ENCODE measurements at regions not wholly inside any gene's neighbourhood (a gene's known extent, or its start where the extent isn't known, plus 50 kb on each side); places are given as distances from the start of the nearest gene placed in this dataset.
"Not testable (repeated sequence)": the region's sequence is repeated elsewhere in the genome, so short reads cannot be mapped to it uniquely, and the experiment has no call there.

DNA sequence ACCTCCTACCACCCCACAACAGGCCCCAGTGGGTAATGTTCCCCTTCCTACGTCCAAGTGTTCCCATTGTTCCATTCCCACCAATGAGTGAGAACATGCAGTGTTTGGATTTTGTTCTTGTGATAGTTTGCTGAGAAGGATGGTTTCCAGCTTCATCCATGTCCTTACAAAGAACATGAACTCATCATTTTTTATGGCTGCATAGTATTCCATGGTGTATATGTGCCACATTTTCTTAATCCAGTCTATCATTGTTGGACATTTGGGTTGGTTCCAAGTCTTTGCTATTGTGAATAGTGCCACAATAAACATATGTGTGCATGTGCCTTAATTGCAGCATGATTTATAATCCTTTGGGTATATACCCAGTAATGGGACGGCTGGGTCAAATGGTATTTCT, 81.6 kb downstream of the P2RY10 start:
- H3K27me3 Mint-ChIP-seq, H3K27ac Mint-ChIP-seq, ATAC-seq, H3K36me3 Mint-ChIP-seq, H3K4me3 Mint-ChIP-seq, H3K9me3 Mint-ChIP-seq, H3K4me1 Mint-ChIP-seq: not testable (repeated sequence)

DNA sequence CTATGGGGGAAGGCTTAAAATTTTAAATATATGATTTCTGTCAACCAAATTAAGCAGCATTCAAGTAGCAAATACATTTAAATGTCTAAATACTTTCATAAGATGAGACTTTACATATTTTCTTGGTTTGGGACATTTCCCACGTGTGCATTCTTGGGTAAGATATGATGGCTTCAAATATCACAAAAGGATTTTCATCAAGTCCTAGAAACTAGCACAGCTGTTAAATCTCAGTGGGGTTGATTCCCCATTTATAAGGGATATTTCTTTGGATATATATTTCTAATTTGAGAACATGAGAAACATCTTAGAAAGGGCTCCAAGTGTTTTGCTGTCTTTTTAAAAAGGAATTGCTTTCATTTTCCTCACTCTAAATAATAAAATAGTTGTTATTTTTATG, 90.2 kb downstream of the P2RY10 start:
- Mint-ChIP-seq H3K4me3 (no peak overlapping the region), H3K27ac (no peak overlapping the region), H3K4me1 (peaks cover 15% of the 10 kb centered on the region), H3K9me3 (peaks cover 2% of the 10 kb centered on the region), H3K27me3 (no peaks in the 10 kb centered on the region), H3K36me3 (no peaks in the 10 kb centered on the region)
- no peak for ATAC-seq

DNA sequence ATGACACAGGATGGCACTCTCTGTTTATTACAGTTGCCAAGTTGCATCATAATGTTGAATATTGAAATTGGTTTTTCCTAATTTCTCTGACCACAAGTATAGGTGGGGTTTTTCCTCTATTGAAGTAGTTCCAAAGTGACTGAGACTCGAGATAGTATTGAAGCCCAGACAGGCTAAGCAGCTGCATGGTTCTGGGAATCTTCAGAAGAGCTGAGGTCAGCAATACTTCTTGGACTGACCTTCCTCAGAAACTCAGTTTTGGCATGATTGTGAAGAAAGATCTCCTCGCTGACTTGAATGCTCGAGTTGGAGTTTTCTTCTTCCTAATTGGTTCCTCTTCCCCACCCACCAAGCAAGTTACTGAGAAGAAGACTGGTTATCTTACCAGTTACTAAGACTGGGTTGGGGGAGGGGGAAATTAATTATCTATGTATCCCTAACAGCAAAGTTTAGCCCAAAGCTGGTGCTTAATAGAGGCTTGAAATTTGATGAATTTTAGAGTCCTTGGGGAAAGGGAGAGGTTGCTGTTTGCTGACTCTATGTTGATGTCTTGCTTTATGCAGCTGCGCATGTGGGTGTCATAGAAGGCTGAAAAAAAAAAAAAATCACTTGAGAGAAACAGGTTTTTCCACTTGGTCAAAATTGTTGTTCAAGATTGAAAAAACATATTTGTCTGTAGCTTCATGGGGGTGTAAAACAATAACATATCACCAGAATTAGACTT, 91.1 kb downstream of the P2RY10 start:
- no peak overlapping the region for H3K4me3 Mint-ChIP-seq
- H3K36me3 Mint-ChIP-seq: no peaks in the 10 kb centered on the region
- no peak overlapping the region for H3K27ac Mint-ChIP-seq
- peaks cover 15% of the 10 kb centered on the region for H3K4me1 Mint-ChIP-seq
- no peaks in the 10 kb centered on the region for H3K9me3 Mint-ChIP-seq
- ATAC-seq: no peak
- no peaks in the 10 kb centered on the region for H3K27me3 Mint-ChIP-seq

DNA sequence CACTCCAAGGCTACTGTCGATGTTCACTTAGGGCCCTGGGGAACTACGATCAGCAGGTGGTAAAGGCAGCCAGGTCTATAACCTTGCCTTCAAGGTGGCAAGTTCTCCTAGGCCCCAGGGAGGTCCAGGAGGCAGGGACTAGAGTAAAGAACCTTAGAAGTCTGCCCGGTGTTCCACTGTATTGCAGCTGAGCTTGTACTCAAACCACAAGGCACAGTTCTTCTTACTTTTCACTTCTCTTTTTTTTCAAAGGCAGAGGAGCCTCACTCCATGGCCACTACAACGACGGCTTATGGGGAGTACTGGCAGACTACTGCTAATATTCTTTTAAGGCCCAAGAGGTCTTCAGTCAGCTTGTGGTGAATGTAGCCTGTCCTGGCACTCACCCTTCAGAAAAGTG, 78.8 kb upstream of the GPR174 start:
- H3K4me1 Mint-ChIP-seq: peaks cover 10% of the 10 kb centered on the region
- ATAC-seq: peak; percentile 97
- H3K9me3 Mint-ChIP-seq: peaks cover 3% of the 10 kb centered on the region
- no peak overlapping the region for H3K4me3 Mint-ChIP-seq
- peaks cover 6% of the 10 kb centered on the region for H3K36me3 Mint-ChIP-seq
- H3K27me3 Mint-ChIP-seq: no peaks in the 10 kb centered on the region
- H3K27ac Mint-ChIP-seq: peak overlapping the region; percentile 46

DNA sequence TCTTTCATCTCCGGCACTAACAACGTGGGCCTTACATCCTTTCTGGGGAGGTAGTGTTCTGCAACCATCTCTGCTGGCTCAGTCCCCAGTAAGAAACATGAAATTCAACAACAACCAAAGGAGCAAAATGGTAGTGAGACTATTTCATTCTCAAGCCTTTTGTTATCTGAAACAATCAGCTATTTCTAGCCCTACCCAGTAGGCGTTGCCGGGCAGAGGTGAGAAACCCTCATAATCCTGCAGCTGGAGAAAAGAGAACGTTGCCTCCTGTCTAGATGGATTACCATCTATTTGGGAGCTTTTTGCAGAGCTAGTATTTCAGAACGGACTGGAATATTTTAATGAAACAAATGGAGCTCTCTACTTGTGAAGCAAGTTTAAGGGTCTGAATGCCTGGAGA, 66.4 kb upstream of the GPR174 start:
- no peaks in the 10 kb centered on the region for H3K27me3 Mint-ChIP-seq
- H3K4me1 Mint-ChIP-seq: peaks cover 6% of the 10 kb centered on the region
- peaks cover 4% of the 10 kb centered on the region for H3K9me3 Mint-ChIP-seq
- no peak for ATAC-seq
- H3K36me3 Mint-ChIP-seq: no peaks in the 10 kb centered on the region
- no peak overlapping the region for H3K27ac Mint-ChIP-seq
- no peak overlapping the region for H3K4me3 Mint-ChIP-seq

DNA sequence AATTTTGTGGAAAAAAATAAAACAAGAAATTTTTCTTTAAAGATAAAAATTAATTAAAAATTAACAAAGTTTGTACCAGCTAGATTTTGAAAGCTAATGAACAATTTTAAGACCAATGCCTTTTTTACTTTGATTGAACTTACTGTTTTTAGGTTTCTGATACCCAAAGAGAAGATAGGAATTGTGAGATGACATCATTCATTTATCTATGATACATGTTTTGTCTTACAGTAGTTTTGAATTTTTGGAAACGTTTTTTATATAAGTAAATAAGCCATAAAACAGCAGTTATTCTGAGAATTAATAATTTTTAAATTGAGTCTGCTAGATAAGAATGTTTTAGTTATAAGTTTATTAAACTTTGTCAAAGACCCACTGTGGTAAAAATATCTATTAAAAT, 65.0 kb upstream of the GPR174 start:
- Mint-ChIP-seq H3K4me1 (peaks cover 6% of the 10 kb centered on the region), H3K36me3 (no peaks in the 10 kb centered on the region), H3K27ac (no peak overlapping the region), H3K27me3 (no peaks in the 10 kb centered on the region), H3K4me3 (no peak overlapping the region), H3K9me3 (peaks cover 1% of the 10 kb centered on the region)
- no peak for ATAC-seq

DNA sequence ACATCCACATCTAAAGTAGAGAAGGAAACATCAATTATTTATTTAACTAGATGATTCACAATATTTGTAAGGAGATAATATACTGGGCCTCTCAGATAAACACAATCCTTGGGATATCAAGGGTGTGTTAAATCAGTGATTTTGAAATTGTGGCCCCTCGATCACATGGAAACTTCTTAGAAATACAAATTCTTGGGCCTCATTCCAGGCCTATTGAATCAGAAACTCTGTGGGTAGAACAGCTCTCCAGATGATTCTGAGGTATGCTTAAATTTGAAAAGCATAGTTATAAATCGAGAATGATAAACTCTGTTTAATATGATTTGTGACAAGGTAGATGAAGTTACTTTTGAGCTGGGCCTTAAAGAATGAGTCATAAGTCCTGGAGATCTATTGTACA, 64.3 kb upstream of the GPR174 start:
- no peak for ATAC-seq
- Mint-ChIP-seq H3K4me3 (no peak overlapping the region), H3K27me3 (no peaks in the 10 kb centered on the region), H3K27ac (no peak overlapping the region), H3K4me1 (peaks cover 6% of the 10 kb centered on the region), H3K36me3 (no peaks in the 10 kb centered on the region), H3K9me3 (no peaks in the 10 kb centered on the region)

DNA sequence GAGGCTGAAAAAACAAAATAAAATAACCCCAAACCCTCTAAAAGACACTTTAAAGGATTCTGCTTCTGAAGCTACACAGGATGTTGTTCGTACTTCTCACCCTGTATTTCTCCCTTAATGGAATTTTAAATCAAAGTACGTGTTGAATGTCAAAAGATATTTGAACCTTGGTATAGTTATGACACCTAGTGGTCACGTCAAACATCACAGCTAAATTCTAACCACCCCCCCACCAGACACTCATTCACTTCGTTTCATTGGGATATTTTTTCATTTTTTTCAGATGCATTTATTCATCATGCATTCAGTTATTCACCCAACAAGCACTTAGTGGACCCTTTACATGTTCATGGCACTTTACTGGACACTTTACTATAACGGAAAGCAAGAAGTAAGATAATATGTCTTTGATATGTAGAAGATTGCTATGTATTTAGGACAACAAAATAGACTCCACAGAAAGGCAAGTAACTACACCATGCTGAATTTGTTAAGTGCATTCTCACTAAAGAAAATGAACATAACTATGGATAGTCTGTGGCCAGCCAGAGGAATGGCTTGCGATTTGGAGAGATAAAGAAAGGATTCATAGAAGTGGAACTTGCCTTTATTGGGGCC, 62.5 kb upstream of the GPR174 start:
- no peaks in the 10 kb centered on the region for H3K36me3 Mint-ChIP-seq
- peak overlapping the region; percentile 65 for H3K27ac Mint-ChIP-seq
- ATAC-seq: no peak
- peak overlapping the region; percentile 52 for H3K4me3 Mint-ChIP-seq
- H3K9me3 Mint-ChIP-seq: no peaks in the 10 kb centered on the region
- peaks cover 6% of the 10 kb centered on the region for H3K4me1 Mint-ChIP-seq
- H3K27me3 Mint-ChIP-seq: no peaks in the 10 kb centered on the region

DNA sequence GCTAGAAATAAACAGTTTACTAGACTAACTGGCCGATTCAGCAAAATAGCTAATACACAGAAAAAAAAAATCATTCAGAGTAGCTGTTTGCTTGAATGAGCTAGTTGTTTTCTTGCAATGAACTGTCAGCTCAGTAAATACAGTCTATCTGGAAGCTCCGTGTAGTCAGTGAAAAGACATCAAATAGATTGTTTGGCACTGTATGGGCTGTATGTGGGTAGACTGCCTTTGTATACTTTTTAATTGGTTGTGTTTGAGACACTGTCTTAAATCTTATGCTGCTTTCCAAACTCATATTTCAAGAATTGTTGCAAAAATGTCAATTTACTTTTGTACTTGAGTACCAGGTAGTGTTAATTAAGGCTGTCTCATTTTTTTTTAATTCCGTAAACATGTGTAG, 61.6 kb upstream of the GPR174 start:
- H3K27ac Mint-ChIP-seq: no peak overlapping the region
- no peak overlapping the region for H3K4me3 Mint-ChIP-seq
- H3K9me3 Mint-ChIP-seq: no peaks in the 10 kb centered on the region
- peaks cover 6% of the 10 kb centered on the region for H3K4me1 Mint-ChIP-seq
- no peaks in the 10 kb centered on the region for H3K27me3 Mint-ChIP-seq
- no peak for ATAC-seq
- H3K36me3 Mint-ChIP-seq: no peaks in the 10 kb centered on the region

DNA sequence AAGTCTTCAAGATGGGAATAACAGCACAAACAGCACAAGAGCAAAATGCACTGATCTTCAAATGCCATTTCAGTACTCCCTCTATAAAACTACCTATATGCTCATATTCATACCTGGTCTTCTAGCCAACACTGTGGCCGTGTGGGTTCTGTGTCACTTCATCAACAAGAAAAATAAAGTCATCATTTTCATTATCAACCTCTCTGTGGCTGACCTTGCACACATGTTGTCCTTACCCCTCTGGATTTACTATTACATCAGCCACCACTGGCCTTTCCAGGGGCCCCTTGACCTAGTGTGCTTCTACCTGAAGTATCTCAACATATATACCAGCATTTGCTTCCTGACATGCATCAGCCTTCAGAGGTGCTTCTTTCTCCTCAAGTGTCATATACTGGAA, 59.6 kb upstream of the GPR174 start:
- no peaks in the 10 kb centered on the region for H3K27me3 Mint-ChIP-seq
- no peak for ATAC-seq
- peaks cover 11% of the 10 kb centered on the region for H3K4me1 Mint-ChIP-seq
- H3K36me3 Mint-ChIP-seq: no peaks in the 10 kb centered on the region
- no peak overlapping the region for H3K4me3 Mint-ChIP-seq
- peak overlapping the region; percentile 46 for H3K27ac Mint-ChIP-seq
- H3K9me3 Mint-ChIP-seq: no peaks in the 10 kb centered on the region

DNA sequence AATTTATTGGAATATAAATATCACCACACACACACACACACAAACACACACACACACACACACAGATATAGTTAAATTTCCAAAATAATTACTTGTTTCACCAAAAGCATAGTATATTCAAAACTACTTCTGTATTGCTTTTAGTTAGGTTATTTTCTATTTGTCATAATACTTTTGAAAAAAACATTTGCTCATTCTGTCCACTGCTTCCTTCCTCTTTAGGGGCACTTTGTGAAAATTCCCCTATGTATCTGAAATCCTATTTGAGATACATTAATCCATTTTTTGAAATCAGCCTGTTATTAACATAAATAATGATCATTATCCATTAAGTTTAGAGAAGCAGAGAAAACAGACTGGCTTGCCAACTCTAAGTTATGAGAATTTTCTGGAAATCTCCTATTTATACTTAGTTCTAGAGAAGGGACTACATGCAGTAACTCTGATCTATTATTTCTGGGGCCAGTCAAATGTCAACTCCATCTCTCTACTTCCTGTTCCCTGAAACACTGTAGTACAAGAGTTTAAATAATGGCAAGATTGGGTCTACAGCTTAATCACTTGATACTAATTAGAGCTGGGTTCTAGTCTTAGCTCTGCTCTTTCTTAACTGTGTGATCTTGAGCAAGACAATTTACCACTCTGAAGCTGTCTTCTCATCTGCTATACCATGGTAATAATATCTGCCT, 54.4 kb upstream of the GPR174 start:
- ATAC-seq: peak; percentile 31
- Mint-ChIP-seq H3K27ac (peak overlapping the region; percentile 84), H3K4me1 (peaks cover 22% of the 10 kb centered on the region), H3K4me3 (no peak overlapping the region), H3K9me3 (peaks cover 5% of the 10 kb centered on the region), H3K27me3 (no peaks in the 10 kb centered on the region), H3K36me3 (no peaks in the 10 kb centered on the region)

DNA sequence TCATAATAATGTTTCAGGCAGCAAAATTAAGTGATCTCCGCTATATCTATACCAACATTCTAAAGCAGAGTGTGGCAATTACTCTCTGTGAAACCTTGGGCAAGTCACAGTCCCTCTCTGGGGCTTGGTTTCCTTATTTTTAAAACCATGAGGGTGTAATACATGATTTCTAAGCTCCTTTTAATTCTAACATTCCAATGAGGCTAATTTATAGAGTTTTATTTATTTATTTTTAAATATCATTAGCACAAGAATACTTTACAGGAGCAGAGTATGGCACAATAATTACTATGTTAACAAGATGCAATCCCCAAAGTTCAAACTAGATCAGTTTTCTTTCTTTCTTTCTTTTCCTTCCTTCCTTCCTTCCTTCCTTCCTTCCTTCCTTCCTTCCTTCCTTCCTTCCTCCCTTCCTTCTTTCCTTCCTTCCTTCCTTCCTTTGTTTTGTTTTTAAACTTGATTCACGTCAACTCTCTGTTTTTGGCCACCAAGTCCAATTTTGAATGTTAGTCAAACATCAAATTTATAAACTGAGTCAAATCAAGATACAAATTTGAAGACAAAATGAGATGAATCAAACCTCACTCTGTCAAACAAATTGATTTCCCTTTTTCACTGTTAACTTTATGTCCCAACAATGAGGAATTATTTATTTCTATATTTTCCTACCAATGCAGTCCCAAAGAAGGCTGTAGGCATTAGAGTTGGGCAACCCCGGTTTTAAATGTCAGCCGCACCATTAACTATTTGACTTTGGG, 50.2 kb upstream of the GPR174 start:
- Mint-ChIP-seq H3K9me3 (peaks cover 5% of the 10 kb centered on the region), H3K4me1 (peaks cover 45% of the 10 kb centered on the region)

More for the DNA sequence above, 50.2 kb upstream of the GPR174 start:
- H3K36me3 Mint-ChIP-seq: no peaks in the 10 kb centered on the region
- ATAC-seq: no peak
- H3K27me3 Mint-ChIP-seq: no peaks in the 10 kb centered on the region
- H3K27ac Mint-ChIP-seq: peak overlapping the region; percentile 35
- no peak overlapping the region for H3K4me3 Mint-ChIP-seq
